ENCODE measurements at regions not wholly inside any gene's neighbourhood (a gene's known extent, or its start where the extent isn't known, plus 50 kb on each side); places are given as distances from the start of the nearest gene placed in this dataset.

GRCh38 chr11:116281173-116282160, 491.3 kb downstream of the BUD13 start:
- H3K27ac Mint-ChIP-seq, result no peak overlapping the region
- H3K36me3 Mint-ChIP-seq (ENCODE audit: insufficient read depth), result no peaks in the 10 kb centered on the region
- no peak overlapping the region for H3K4me3 Mint-ChIP-seq (ENCODE audit: low read depth)
- no peaks in the 10 kb centered on the region for H3K4me1 Mint-ChIP-seq (ENCODE audit: low read depth)
- TF ChIP-seq, protein P1, sequence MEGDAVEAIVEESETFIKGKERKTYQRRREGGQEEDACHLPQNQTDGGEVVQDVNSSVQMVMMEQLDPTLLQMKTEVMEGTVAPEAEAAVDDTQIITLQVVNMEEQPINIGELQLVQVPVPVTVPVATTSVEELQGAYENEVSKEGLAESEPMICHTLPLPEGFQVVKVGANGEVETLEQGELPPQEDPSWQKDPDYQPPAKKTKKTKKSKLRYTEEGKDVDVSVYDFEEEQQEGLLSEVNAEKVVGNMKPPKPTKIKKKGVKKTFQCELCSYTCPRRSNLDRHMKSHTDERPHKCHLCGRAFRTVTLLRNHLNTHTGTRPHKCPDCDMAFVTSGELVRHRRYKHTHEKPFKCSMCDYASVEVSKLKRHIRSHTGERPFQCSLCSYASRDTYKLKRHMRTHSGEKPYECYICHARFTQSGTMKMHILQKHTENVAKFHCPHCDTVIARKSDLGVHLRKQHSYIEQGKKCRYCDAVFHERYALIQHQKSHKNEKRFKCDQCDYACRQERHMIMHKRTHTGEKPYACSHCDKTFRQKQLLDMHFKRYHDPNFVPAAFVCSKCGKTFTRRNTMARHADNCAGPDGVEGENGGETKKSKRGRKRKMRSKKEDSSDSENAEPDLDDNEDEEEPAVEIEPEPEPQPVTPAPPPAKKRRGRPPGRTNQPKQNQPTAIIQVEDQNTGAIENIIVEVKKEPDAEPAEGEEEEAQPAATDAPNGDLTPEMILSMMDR (IDR thresholded peaks at IDR 0.05; ENCODE audit: unreplicated experiment), result peak; percentile 30
- no peaks in the 10 kb centered on the region for H3K9me3 Mint-ChIP-seq (ENCODE audit: low read depth)
- H3K27me3 Mint-ChIP-seq, result peaks cover 30% of the 10 kb centered on the region
- no peak for DNase-seq (ENCODE audit: low spot score, unreplicated experiment)

GRCh38 chr11:116279511-116279910, 493.3 kb downstream of the BUD13 start:
- no peaks in the 10 kb centered on the region for H3K36me3 Mint-ChIP-seq (ENCODE audit: insufficient read depth)
- H3K27me3 Mint-ChIP-seq, result peaks cover 38% of the 10 kb centered on the region
- peak overlapping the region; percentile 1 for H3K27ac Mint-ChIP-seq
- H3K9me3 Mint-ChIP-seq (ENCODE audit: low read depth), result no peaks in the 10 kb centered on the region
- DNase-seq (ENCODE audit: low spot score, unreplicated experiment), result no peak
- TF ChIP-seq, protein P1 (IDR thresholded peaks at IDR 0.05; ENCODE audit: unreplicated experiment), result no peak
- no peak overlapping the region for H3K4me3 Mint-ChIP-seq (ENCODE audit: low read depth)
- no peaks in the 10 kb centered on the region for H3K4me1 Mint-ChIP-seq (ENCODE audit: low read depth)

- TF ChIP-seq, protein P1 (IDR thresholded peaks at IDR 0.05; ENCODE audit: unreplicated experiment), result no peak
- no peak overlapping the region for H3K27ac Mint-ChIP-seq
- no peak for DNase-seq (ENCODE audit: low spot score, unreplicated experiment)
These were observed 494.7 kb downstream of the BUD13 start for GRCh38 chr11:116278076-116278475.

GRCh38 chr11:116276051-116277044, 496.4 kb downstream of the BUD13 start:
- Mint-ChIP-seq H3K36me3 (ENCODE audit: insufficient read depth) (no peaks in the 10 kb centered on the region), H3K27ac (no peak overlapping the region), H3K4me3 (ENCODE audit: low read depth) (peak overlapping the region; percentile 58)

More at GRCh38 chr11:116278076-116278475, 494.7 kb downstream of the BUD13 start:
- no peaks in the 10 kb centered on the region for H3K9me3 Mint-ChIP-seq (ENCODE audit: low read depth)
- no peaks in the 10 kb centered on the region for H3K4me1 Mint-ChIP-seq (ENCODE audit: low read depth)
- H3K36me3 Mint-ChIP-seq (ENCODE audit: insufficient read depth), result no peaks in the 10 kb centered on the region
- no peak overlapping the region for H3K4me3 Mint-ChIP-seq (ENCODE audit: low read depth)
- H3K27me3 Mint-ChIP-seq, result peaks cover 47% of the 10 kb centered on the region

More at GRCh38 chr11:116276051-116277044, 496.4 kb downstream of the BUD13 start:
- DNase-seq (ENCODE audit: low spot score, unreplicated experiment), result peak; percentile 92
- no peaks in the 10 kb centered on the region for H3K9me3 Mint-ChIP-seq (ENCODE audit: low read depth)
- no peaks in the 10 kb centered on the region for H3K4me1 Mint-ChIP-seq (ENCODE audit: low read depth)
- peaks cover 46% of the 10 kb centered on the region for H3K27me3 Mint-ChIP-seq
- TF ChIP-seq, protein P1 (IDR thresholded peaks at IDR 0.05; ENCODE audit: unreplicated experiment), result peak; percentile 100

Data from progenitor cell of endocrine pancreas (in vitro differentiated cells).